ENCODE measurements at regions not wholly inside any gene's neighbourhood (a gene's known extent, or its start where the extent isn't known, plus 50 kb on each side); places are given as distances from the start of the nearest gene placed in this dataset.

DNA sequence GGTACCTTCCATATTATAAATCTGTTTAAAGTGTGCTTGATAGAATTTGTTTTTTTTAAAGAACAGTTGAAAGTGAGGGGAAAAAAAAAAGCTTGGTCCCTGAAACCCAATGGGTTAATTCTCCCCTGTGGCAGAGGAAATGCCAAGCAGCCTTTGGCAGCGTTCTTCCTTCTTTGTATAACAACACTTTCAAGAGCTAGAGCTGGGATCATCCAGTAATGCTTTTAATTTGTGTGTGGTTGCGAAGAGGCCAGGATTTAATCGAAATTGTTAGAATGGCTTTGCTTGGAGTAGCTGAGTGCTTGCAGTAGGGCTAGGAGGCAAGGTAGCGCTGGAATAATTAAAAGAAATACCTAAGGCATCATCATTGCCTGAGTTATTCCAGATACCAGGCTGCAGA is 692.0 kb downstream of the DHX35 start:
- Histone ChIP-seq H3K79me2 (ENCODE audit: control insufficient read depth in 1 of 2, insufficient read depth in 2 of 2, low read length in 2 of 2) (no peaks in the 10 kb centered on the region), H3K9me3 (ENCODE audit: insufficient read depth in 2 of 2, low read depth in 1 of 2, low read length in 1 of 2) (no peaks in the 10 kb centered on the region), H4K91ac (replicated peaks; ENCODE audit: insufficient read length, low read length) (no peak overlapping the region), H2BK120ac (replicated peaks; ENCODE audit: low read depth, low read length) (no peak overlapping the region), H2AFZ (ENCODE audit: low read length) (no peak overlapping the region), H2BK20ac (ENCODE audit: low read length) (no peak overlapping the region), H3K79me1 (ENCODE audit: low read depth, low read length) (no peaks in the 10 kb centered on the region), H3K14ac (ENCODE audit: insufficient read length) (no peak overlapping the region), H3K4me2 (ENCODE audit: insufficient read depth in 1 of 2, low read depth in 2 of 2, low read length in 2 of 2) (no peak overlapping the region), H3K23me2 (ENCODE audit: low read depth, low read length) (no peaks in the 10 kb centered on the region), H2AK5ac (ENCODE audit: low read depth, low read length) (no peak overlapping the region), H4K20me1 (replicated peaks in 1 of 2; ENCODE audit: control insufficient read depth in 1 of 2, insufficient read depth in 2 of 2, low read length in 2 of 2) (no peaks in the 10 kb centered on the region), H3K27ac (ENCODE audit: low read depth, low read length) (no peak overlapping the region), H4K5ac (ENCODE audit: insufficient read length, low read depth, low read length) (no peak overlapping the region), H3K27me3 (replicated peaks in 1 of 4; ENCODE audit: control insufficient read depth in 3 of 4, extremely low read depth in 1 of 4, insufficient read depth in 3 of 4, low read length in 3 of 4) (no peaks in the 10 kb centered on the region), H3K18ac (ENCODE audit: extremely low read depth, low read length) (no peak overlapping the region), H3K9ac (replicated peaks in 1 of 4; ENCODE audit: extremely low read depth in 1 of 4, low read depth in 3 of 4, low read length in 3 of 4) (no peak overlapping the region), H3K56ac (replicated peaks; ENCODE audit: insufficient read length, low read depth, low read length) (no peak overlapping the region), H3K4me3 (ENCODE audit: extremely low read depth in 1 of 4, insufficient read depth in 2 of 4, low read depth in 3 of 4, low read length in 4 of 4) (no peak overlapping the region), H3K23ac (ENCODE audit: insufficient read length) (no peak overlapping the region), H3K36me3 (ENCODE audit: control insufficient read depth in 2 of 4, insufficient read depth in 4 of 4, low read length in 3 of 4) (no peaks in the 10 kb centered on the region), H3K4me1 (replicated peaks in 1 of 4; ENCODE audit: control insufficient read depth in 3 of 4, insufficient read depth in 4 of 4, low read length in 3 of 4) (no peaks in the 10 kb centered on the region), H2BK12ac (ENCODE audit: low read depth, low read length) (no peak overlapping the region), H4K8ac (ENCODE audit: extremely low read depth, insufficient read depth, low read length) (no peak overlapping the region), H2BK15ac (ENCODE audit: low read length) (no peak overlapping the region), H3K4ac (replicated peaks; ENCODE audit: insufficient read length, low read depth, low read length) (no peak overlapping the region), H2BK5ac (ENCODE audit: low read depth, low read length) (no peak overlapping the region)
- FAIRE-seq (no peak), DNase-seq (ENCODE audit: low read depth in 1 of 2, low spot score in 2 of 2) (no peak)
- POLR2A ChIA-PET (ENCODE audit: partially characterized antibody): interaction anchor here (0.8 kb wide), 1 partner anchor 12 kb away, joined by 3 read pairs; no protein-coding TSS in a partner anchor
- WGBS, 2 experiments (ENCODE audit: extremely low coverage in 1 of 2, insufficient coverage in 1 of 2, insufficient read length in 1 of 2, insufficient replicate concordance in 2 of 2, low coverage in 1 of 2, low lambda C conversion rate in 2 of 2, missing lambda C conversion rate in 1 of 2): 84% methylated on average over 4 of the region's 4 CpGs; no CpG with 5 or more reads in 1 of the 2 experiments
- CTCF ChIA-PET (ENCODE audit: partially characterized antibody): interaction anchor here (0.6 to 2.5 kb wide), 7 partner anchors 10 to 390 kb away, joined by 3 to 9 read pairs (median 3); no protein-coding TSS in a partner anchor
- TF ChIP-seq, protein P1, sequence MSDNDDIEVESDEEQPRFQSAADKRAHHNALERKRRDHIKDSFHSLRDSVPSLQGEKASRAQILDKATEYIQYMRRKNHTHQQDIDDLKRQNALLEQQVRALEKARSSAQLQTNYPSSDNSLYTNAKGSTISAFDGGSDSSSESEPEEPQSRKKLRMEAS (IDR thresholded peaks at IDR 0.05): no peak
- TF ChIP-seq BCL11A (IDR thresholded peaks at IDR 0.05; ENCODE audit: low read depth in 2 of 2, low read length in 2 of 2) (no peak), EP300 (IDR thresholded peaks at IDR 0.05; ENCODE audit: borderline replicate concordance in 1 of 2, low read depth in 2 of 2, low read length in 2 of 2) (no peak), RBBP5 (IDR thresholded peaks at IDR 0.05; ENCODE audit: borderline replicate concordance, low read depth, low read length) (no peak), SIX5 (IDR thresholded peaks at IDR 0.05; ENCODE audit: low read depth, low read length) (no peak), RFX5 (IDR thresholded peaks at IDR 0.05; ENCODE audit: borderline replicate concordance, low read depth, low read length) (no peak), POLR2AphosphoS5 (IDR thresholded peaks at IDR 0.05; ENCODE audit: low read depth, low read length) (no peak), CBX5 (IDR thresholded peaks at IDR 0.05; ENCODE audit: low read depth, low read length) (no peak), CTBP2 (IDR thresholded peaks at IDR 0.05; ENCODE audit: borderline replicate concordance, insufficient read depth, insufficient read length, low read length) (no peak), NANOG (IDR thresholded peaks at IDR 0.05; ENCODE audit: insufficient read depth, low read depth, low read length, poor library complexity, severe bottlenecking) (no peak), BRCA1 (IDR thresholded peaks at IDR 0.05; ENCODE audit: low read depth, low read length) (no peak), TAF1 (IDR thresholded peaks at IDR 0.05; ENCODE audit: low read depth, low read length) (no peak), SIRT6 (IDR thresholded peaks at IDR 0.05; ENCODE audit: low read length) (no peak)
- TF ChIP-seq, protein P2, sequence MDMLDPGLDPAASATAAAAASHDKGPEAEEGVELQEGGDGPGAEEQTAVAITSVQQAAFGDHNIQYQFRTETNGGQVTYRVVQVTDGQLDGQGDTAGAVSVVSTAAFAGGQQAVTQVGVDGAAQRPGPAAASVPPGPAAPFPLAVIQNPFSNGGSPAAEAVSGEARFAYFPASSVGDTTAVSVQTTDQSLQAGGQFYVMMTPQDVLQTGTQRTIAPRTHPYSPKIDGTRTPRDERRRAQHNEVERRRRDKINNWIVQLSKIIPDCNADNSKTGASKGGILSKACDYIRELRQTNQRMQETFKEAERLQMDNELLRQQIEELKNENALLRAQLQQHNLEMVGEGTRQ (IDR thresholded peaks at IDR 0.05; ENCODE audit: low read length): no peak
